ENCODE measurements at regions not wholly inside any gene's neighbourhood (a gene's known extent, or its start where the extent isn't known, plus 50 kb on each side); places are given as distances from the start of the nearest gene placed in this dataset.

- H3K27ac ChIP-seq = no peak overlapping the region
- no peak overlapping the region for H3K4me3 ChIP-seq
- ATAC-seq (no peak), DNase-seq (no peak)
- WGBS, 3 donors = 35 to 48% (median 42%) methylated on average over 1 of the region's 1 CpG
- H3K4me1 ChIP-seq = no peaks in the 10 kb centered on the region
- H3K9me3 ChIP-seq = no peaks in the 10 kb centered on the region
- no peak for TF ChIP-seq CTCF (IDR thresholded peaks at IDR 0.05)
- intact Hi-C loops (cut with DNase I) = no loop called here
- no peaks in the 10 kb centered on the region for H3K27me3 ChIP-seq (ENCODE audit: insufficient read depth in 3 of 3, low read length in 2 of 3)
- H3K36me3 ChIP-seq (ENCODE audit: insufficient read depth in 1 of 2, low read depth in 1 of 2) = no peaks in the 10 kb centered on the region
These were observed 330.5 kb downstream of the TLR4 start for GRCh38 chr9:118034701-118035100.

- no peak overlapping the region for H3K4me3 ChIP-seq
- no peaks in the 10 kb centered on the region for H3K4me1 ChIP-seq
- intact Hi-C loops (cut with DNase I) = no loop called here
- no peaks in the 10 kb centered on the region for H3K36me3 ChIP-seq (ENCODE audit: insufficient read depth in 1 of 2, low read depth in 1 of 2)
- no peak for TF ChIP-seq CTCF (IDR thresholded peaks at IDR 0.05)
- H3K9me3 ChIP-seq = no peaks in the 10 kb centered on the region
- ATAC-seq (no peak), DNase-seq (no peak)
- H3K27ac ChIP-seq = no peak overlapping the region
- WGBS, 3 donors = 51 to 55% (median 51%) methylated on average over 2 of the region's 2 CpGs
- H3K27me3 ChIP-seq (ENCODE audit: insufficient read depth in 3 of 3, low read length in 2 of 3) = no peaks in the 10 kb centered on the region
These were observed 334.5 kb downstream of the TLR4 start for GRCh38 chr9:118038713-118039112.

DNA sequence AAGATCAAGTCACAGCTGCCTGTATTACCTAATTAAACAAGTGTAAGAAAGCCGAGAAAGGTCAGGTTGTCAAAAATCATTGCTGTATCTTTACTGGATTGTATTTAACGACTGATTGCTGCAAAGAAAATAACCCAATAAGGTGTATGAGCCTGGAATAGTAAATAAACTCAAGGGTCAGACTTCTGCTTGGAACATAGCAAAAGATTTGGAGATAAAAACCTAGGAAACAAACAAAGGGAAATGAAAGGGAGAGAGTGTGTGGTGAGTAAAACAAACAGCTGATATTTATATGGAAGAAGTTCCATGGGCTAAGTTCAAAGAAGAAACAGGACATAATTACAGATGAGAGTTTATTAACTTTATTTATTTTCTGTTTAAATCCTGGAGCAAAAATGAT, 354.0 kb downstream of the TLR4 start:
- Histone ChIP-seq H3K9me3 (no peaks in the 10 kb centered on the region), H3K27me3 (ENCODE audit: insufficient read depth in 3 of 3, low read length in 2 of 3) (no peaks in the 10 kb centered on the region), H3K36me3 (ENCODE audit: insufficient read depth in 1 of 2, low read depth in 1 of 2) (no peaks in the 10 kb centered on the region), H3K4me1 (no peaks in the 10 kb centered on the region), H3K27ac (no peak overlapping the region), H3K4me3 (no peak overlapping the region)
- 50 to 58% (median 57%) methylated on average over 2 of the region's 2 CpGs for WGBS, 3 donors
- no peak for ATAC-seq
- no peak for TF ChIP-seq CTCF (IDR thresholded peaks at IDR 0.05)
- intact Hi-C loops (cut with DNase I) = no loop called here
- no peak for DNase-seq

DNA sequence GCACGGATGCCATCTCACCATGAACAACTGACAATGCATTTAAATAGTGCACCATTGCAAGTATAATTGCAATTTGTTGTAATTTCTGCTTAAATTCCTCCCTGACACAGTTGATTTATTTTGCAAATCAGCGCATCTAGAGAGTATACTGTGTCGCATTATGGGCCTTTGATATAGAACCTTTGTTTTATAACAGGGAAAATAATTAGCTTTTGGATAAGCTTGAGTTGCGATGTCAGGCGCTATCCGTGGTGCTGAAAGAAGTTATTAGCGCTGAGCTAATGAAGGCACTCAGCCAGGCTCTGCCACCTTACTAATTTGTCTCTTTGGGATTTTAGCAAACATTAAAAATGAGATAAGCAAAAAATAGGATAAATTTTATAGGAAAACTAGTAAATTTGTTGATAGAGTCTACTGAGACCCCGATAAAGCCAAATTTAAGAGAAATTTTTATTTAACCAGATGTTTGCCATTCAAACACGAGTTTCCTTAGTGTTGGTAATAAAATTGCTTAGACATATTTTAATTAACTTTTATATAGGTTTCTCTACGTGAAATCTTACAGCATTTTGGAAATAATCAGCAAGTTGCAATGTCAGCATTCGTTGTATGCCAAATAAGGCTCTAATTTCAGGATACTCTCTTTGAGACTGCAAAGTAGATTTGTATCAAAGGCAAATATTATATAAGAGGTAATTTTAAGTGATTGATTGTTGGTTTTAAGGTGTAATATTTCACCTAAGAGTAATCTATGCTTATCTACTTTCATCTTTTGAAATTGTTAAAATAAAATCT, 355.5 kb downstream of the TLR4 start:
- DNase-seq = no peak
- no peak for TF ChIP-seq CTCF (IDR thresholded peaks at IDR 0.05)
- WGBS, 3 donors = 20% methylated on average over 11 of the region's 11 CpGs

GRCh38 chr9:118083161-118083560, 379.0 kb downstream of the TLR4 start:
- Histone ChIP-seq H3K4me3 (no peak overlapping the region), H3K36me3 (ENCODE audit: insufficient read depth in 1 of 2, low read depth in 1 of 2) (no peaks in the 10 kb centered on the region), H3K27me3 (ENCODE audit: insufficient read depth in 3 of 3, low read length in 2 of 3) (no peaks in the 10 kb centered on the region), H3K9me3 (no peaks in the 10 kb centered on the region), H3K4me1 (no peaks in the 10 kb centered on the region), H3K27ac (no peak overlapping the region)
- intact Hi-C loops (cut with DNase I) = no loop called here
- no peak for ATAC-seq
- TF ChIP-seq CTCF (IDR thresholded peaks at IDR 0.05) = no peak
- no peak for DNase-seq
- 83 to 87% (median 87%) methylated on average over 13 of the region's 13 CpGs for WGBS, 3 donors

More for the DNA sequence above, 355.5 kb downstream of the TLR4 start:
- H3K4me3 ChIP-seq = no peak overlapping the region
- H3K27ac ChIP-seq = no peak overlapping the region
- no peaks in the 10 kb centered on the region for H3K36me3 ChIP-seq (ENCODE audit: insufficient read depth in 1 of 2, low read depth in 1 of 2)
- H3K9me3 ChIP-seq = no peaks in the 10 kb centered on the region
- no peaks in the 10 kb centered on the region for H3K4me1 ChIP-seq
- intact Hi-C loops (cut with DNase I) = no loop called here
- no peaks in the 10 kb centered on the region for H3K27me3 ChIP-seq (ENCODE audit: insufficient read depth in 3 of 3, low read length in 2 of 3)
- no peak for ATAC-seq

All from psoas muscle (tissue), 7 donors.